BJ (cell line): ENCODE measurements at regions not wholly inside any gene's neighbourhood (a gene's known extent, or its start where the extent isn't known, plus 50 kb on each side); places are given as distances from the start of the nearest gene placed in this dataset.

Source experiments
- CTCF ChIA-PET: fragments of 350-600 bp; formaldehyde crosslinking; extraction: SDS; loops from one replicate; lab custom pipeline; 2021; ENCODE audit warnings: antibody characterized with exemption, inconsistent platforms; lab: Yijun Ruan, JAX
- POLR2A ChIA-PET: fragments of 300-600 bp; sonication (Branson Sonifier 250); formaldehyde crosslinking; extraction: SDS; loops from one replicate; lab custom pipeline; 2021; ENCODE audit warnings: antibody characterized with exemption; lab: Charles Lee
- DNase-seq: peaks from one replicate; pipeline ENCODE4 v3.0.0-alpha.2; 2011; ENCODE audit warnings: low read depth
- H3K27me3 ChIP-seq: 2 replicates; pipeline ENCODE4 v1.6.0; 2011; ENCODE audit warnings: low read length; ENCODE audit not compliant: control insufficient read depth, insufficient read depth
- H3K36me3 ChIP-seq: 2 replicates; pipeline ENCODE4 v1.5.1; 2011; ENCODE audit warnings: low read length; ENCODE audit not compliant: control insufficient read depth, insufficient read depth
- H3K4me3 ChIP-seq: 2 replicates; pipeline ENCODE4 v1.5.1; 2011; ENCODE audit warnings: low read depth, mild to moderate bottlenecking, control low read depth, low read length
- TF ChIP-seq, protein P1 (sequence below): IDR thresholded peaks from 2 replicates; pipeline ENCODE4 v1.5.1; 2011; ENCODE audit warnings: low read depth, mild to moderate bottlenecking, control low read depth, inconsistent platforms, low read length, moderate library complexity; ENCODE audit not compliant: insufficient read depth

DNA sequence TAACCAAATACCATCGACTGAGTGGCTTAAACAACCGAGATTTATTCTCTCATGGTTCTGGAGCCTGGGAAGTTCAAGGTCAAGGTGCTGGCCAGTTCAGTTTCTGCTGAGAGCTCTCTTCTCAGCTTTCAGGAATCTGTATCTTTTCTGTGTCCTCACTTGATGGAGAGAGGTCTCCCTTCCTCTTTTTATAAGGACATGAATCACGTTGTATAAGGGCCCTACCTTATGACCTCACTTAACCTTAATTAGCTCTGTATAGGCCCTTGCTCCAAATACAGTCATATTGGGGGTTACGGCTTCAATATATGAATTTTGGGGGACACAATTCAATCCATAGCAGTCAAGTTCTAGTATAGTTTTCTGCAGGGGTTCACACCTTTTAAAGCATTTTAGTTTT lies 135.2 kb upstream of the ADO start:
- no peaks in the 10 kb centered on the region; the same call in 1 of the 2 replicates for H3K27me3 ChIP-seq
- DNase-seq = no peak
- POLR2A ChIA-PET = no interaction called here
- H3K36me3 ChIP-seq = no peaks in the 10 kb centered on the region
- TF ChIP-seq, protein P1, sequence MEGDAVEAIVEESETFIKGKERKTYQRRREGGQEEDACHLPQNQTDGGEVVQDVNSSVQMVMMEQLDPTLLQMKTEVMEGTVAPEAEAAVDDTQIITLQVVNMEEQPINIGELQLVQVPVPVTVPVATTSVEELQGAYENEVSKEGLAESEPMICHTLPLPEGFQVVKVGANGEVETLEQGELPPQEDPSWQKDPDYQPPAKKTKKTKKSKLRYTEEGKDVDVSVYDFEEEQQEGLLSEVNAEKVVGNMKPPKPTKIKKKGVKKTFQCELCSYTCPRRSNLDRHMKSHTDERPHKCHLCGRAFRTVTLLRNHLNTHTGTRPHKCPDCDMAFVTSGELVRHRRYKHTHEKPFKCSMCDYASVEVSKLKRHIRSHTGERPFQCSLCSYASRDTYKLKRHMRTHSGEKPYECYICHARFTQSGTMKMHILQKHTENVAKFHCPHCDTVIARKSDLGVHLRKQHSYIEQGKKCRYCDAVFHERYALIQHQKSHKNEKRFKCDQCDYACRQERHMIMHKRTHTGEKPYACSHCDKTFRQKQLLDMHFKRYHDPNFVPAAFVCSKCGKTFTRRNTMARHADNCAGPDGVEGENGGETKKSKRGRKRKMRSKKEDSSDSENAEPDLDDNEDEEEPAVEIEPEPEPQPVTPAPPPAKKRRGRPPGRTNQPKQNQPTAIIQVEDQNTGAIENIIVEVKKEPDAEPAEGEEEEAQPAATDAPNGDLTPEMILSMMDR = no peak
- CTCF ChIA-PET = no interaction called here
- H3K4me3 ChIP-seq = no peak overlapping the region

DNA sequence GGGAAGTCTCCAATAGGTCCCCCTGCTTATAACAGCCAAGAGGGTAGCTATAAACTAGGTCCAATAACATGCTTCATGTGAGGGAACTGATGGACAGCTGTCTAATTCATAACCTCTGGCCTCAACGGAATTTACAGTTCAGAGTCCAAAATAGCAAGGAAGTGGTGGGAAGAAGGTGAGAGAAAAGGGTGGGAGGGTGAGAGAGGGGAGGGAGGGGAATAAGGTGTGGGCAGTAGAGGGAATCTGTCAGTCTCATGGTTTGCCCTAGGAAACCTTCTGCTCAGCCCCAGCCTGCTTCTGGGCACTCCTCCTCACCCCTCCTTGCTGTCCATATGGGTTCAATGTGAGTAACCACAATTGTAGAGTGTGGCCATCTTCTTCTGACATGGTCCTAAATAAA lies 133.4 kb upstream of the ADO start:
- no peak for DNase-seq
- ChIA-PET CTCF (interaction anchor here (1.3 kb wide), 1 partner anchor 17 kb away, joined by 3 read pairs; no protein-coding TSS in a partner anchor), POLR2A (no interaction called here)
- H3K27me3 ChIP-seq = no peaks in the 10 kb centered on the region; the same call in 1 of the 2 replicates
- no peak overlapping the region for H3K4me3 ChIP-seq
- TF ChIP-seq, protein P1 = no peak
- H3K36me3 ChIP-seq = no peaks in the 10 kb centered on the region

DNA sequence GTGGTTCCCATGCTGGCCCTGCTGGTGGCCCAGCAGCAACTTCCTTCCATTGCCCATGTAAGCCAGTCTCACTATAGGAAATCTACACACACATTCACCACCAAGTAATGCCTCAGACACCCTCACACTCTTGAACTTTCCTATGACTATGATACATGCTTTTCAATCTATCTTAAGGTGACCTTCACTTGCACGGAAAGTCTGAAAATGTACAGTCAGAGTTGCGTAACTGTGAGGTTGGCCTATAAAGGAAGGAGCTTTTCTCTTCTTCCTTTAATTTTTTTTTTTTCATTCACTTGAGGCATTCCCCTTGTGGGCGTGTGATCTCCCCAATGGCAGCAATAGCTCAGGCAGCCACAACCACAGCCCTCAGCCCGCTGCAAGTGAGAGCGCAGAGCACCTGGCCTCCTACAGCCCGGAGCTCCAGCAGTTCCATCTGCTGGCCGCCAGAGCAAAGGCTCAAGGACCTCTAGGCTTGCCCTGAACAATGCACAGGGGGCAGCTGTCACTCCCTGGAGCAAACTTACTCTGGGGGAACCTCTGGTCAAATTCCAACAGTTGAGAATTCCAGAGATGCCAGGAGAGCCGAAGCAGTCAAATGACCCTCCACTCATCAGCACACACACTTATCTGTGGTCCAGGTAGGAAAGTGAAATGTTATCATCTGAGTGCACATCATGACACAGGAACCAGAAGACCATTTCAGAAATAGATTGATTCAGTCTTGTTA lies 123.1 kb upstream of the ADO start:
- TF ChIP-seq, protein P1 = no peak
- CTCF ChIA-PET = interaction anchor here (1.2 kb wide), 1 partner anchor 18 kb away, joined by 3 read pairs; no protein-coding TSS in a partner anchor
- DNase-seq = no peak
- Histone ChIP-seq H3K27me3 (no peaks in the 10 kb centered on the region; the same call in 1 of the 2 replicates), H3K4me3 (no peak overlapping the region), H3K36me3 (no peaks in the 10 kb centered on the region)
- POLR2A ChIA-PET = interaction anchor here (0.7 kb wide), 1 partner anchor 41 kb away, joined by 3 read pairs; no protein-coding TSS in a partner anchor

DNA sequence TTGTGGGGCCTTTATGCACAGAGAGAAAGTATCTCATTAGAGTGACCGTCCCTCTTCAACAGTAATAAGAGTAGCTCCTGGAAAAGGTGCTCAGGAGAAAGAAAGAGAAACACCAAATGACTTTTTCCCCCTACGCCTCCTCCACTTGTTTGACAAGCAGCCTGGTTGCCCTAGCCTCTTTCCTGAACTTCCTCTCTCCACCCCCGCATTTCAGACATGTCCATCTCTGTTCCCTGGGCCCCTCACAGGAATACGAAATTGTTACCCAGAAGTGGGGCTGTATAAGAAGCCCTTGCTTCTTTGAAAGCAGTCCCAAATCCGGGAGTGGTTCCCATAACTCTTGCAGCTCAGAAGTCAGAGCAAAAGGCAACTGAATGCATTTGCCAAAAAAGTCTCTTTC lies 119.6 kb upstream of the ADO start:
- POLR2A ChIA-PET = no interaction called here
- Histone ChIP-seq H3K36me3 (no peaks in the 10 kb centered on the region), H3K27me3 (no peaks in the 10 kb centered on the region; the same call in 1 of the 2 replicates), H3K4me3 (no peak overlapping the region)
- TF ChIP-seq, protein P1 = no peak
- DNase-seq = no peak
- CTCF ChIA-PET = no interaction called here

DNA sequence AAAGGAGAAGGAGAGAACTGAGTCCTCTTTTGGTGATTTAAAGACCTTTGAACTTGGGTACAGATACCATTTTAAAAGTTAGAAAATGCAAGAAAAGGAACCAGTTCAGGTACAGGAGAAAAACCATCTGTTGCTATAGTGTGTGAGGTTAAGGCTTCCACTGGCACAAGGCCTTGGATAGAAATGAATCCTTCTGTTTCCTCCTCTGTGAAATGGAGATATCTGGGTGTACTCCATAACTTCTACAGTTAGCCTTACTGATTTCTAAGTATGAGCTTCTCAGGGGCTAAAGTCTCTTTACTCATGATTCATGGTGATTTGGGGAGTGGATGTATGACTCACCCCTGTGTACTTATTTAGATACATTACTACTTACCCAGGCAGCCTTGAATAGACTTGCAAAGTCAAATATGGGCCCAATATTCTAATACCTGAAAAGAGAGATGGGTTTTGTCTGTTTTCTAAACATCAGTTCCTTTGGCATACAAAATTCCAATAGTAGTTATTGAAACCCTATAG lies 117.2 kb upstream of the ADO start:
- Histone ChIP-seq H3K27me3 (no peaks in the 10 kb centered on the region; the same call in 1 of the 2 replicates), H3K4me3 (no peak overlapping the region), H3K36me3 (no peaks in the 10 kb centered on the region)
- ChIA-PET POLR2A (no interaction called here), CTCF (no interaction called here)
- peak; percentile 2 for DNase-seq
- TF ChIP-seq, protein P1 = no peak
